Gastroesophageal sphincter (tissue), 3 donors: ENCODE measurements at regions not wholly inside any gene's neighbourhood (a gene's known extent, or its start where the extent isn't known, plus 50 kb on each side); places are given as distances from the start of the nearest gene placed in this dataset.

Experiments used
- CTCF ChIP-seq, 4 experiments: fragments of 200-600 bp in 2 of 4; fragments of 450-650 bp in 2 of 4; sonication (generic) in 1 of 4; IDR thresholded peaks; one replicate each; pipeline ENCODE4 v1.5.1; 2017 to 2019; ENCODE audit warnings: antibody characterized with exemption in 4 of 4, mild to moderate bottlenecking in 2 of 4, moderate library complexity in 2 of 4
- EP300 ChIP-seq: sonication (generic); formaldehyde crosslinking; IDR thresholded peaks from one replicate; pipeline ENCODE4 v1.6.1; 2017; ENCODE audit warnings: antibody characterized with exemption, mild to moderate bottlenecking
- POLR2A ChIP-seq, 2 donors: fragments of 450-650 bp; IDR thresholded peaks; one replicate each; pipeline ENCODE4 v1.6.1; 2017; ENCODE audit warnings: antibody characterized with exemption in 2 of 2, mild to moderate bottlenecking in 2 of 2, moderate library complexity in 1 of 2
- POLR2AphosphoS5 ChIP-seq: sonication (generic); formaldehyde crosslinking; IDR thresholded peaks from one replicate; pipeline ENCODE4 v1.6.1; 2017; ENCODE audit warnings: antibody characterized with exemption

DNA sequence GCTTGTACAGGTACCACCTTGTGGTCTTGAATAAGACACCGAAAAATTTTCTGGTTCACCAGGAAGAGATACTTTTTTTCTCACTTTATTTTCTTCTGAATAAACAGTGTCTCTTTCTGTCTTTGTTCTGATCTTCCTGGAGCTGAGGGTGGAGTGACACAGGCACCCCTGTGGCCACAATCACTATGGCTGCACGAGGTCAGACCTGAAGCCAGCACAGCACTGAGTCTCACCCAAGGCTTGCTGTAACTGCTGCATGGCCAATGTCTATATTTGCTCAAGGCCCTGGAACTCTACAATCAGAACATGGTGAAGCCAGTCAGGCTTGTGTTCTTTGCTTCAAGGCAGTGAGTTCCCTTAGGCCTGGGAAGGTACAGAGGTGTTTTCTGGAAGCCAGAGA lies 87.2 kb downstream of the GPR174 start:
- TF ChIP-seq CTCF (IDR thresholded peaks at IDR 0.05) (no peak), POLR2A (IDR thresholded peaks at IDR 0.05) (no peak), POLR2AphosphoS5 (no peak), EP300 (no peak)
